Transverse colon (tissue), 4 donors: ENCODE measurements at regions not wholly inside any gene's neighbourhood (a gene's known extent, or its start where the extent isn't known, plus 50 kb on each side); places are given as distances from the start of the nearest gene placed in this dataset.

ENCODE experiments used
- DNase-seq: peaks from one replicate; pipeline ENCODE4 v3.0.0-alpha.2; 2019
- H3K27ac ChIP-seq, 4 donors: fragments of 200-600 bp; sonication (generic); 2 replicates each; pipeline ENCODE4 v1.5.1; 2016 to 2018; ENCODE audit warnings: inconsistent platforms in 4 of 4
- H3K27me3 ChIP-seq: fragments of 200-600 bp; sonication (generic); 2 replicates; pipeline ENCODE4 v1.5.1; 2017; ENCODE audit warnings: inconsistent platforms
- H3K36me3 ChIP-seq, 4 donors: fragments of 200-600 bp; sonication (generic); 2 replicates each; pipeline ENCODE4 v1.5.1; 2017 to 2019; ENCODE audit warnings: inconsistent platforms in 4 of 4
- H3K4me1 ChIP-seq, 4 donors: fragments of 200-600 bp; sonication (generic); 2 replicates each; pipeline ENCODE4 v1.5.1; 2017 to 2020; ENCODE audit warnings: inconsistent platforms in 4 of 4
- H3K4me3 ChIP-seq, 4 donors: fragments of 200-600 bp; sonication (generic); 1 replicate in 1 of 4; 2 replicates in 3 of 4; pipeline versions ENCODE4 v1.5.1 to v1.6.1; 2017 to 2019; ENCODE audit warnings: inconsistent platforms in 4 of 4
- H3K9me3 ChIP-seq, 2 donors: fragments of 200-600 bp; sonication (generic); 2 replicates each; pipeline ENCODE4 v1.5.1; 2017 to 2019; ENCODE audit warnings: inconsistent platforms in 2 of 2
- CTCF ChIP-seq, 5 experiments: fragments of 200-600 bp in 3 of 5; fragments of 450-650 bp in 2 of 5; sonication (generic) in 3 of 5; IDR thresholded peaks; 1 replicate in 2 of 5; 2 replicates in 3 of 5; pipeline ENCODE4 v1.5.1; 2016 to 2017; ENCODE audit warnings: antibody characterized with exemption in 5 of 5, inconsistent platforms in 3 of 5, mild to moderate bottlenecking in 2 of 5, moderate library complexity in 1 of 5
- EP300 ChIP-seq: sonication (generic); formaldehyde crosslinking; IDR thresholded peaks from one replicate; pipeline ENCODE4 v1.6.1; 2017; ENCODE audit warnings: antibody characterized with exemption, low read depth
- POLR2A ChIP-seq: fragments of 450-650 bp; IDR thresholded peaks from one replicate; pipeline ENCODE4 v1.6.1; 2016; ENCODE audit warnings: antibody characterized with exemption, mild to moderate bottlenecking, moderate library complexity
- POLR2AphosphoS5 ChIP-seq, 3 donors: sonication (generic); formaldehyde crosslinking; IDR thresholded peaks; one replicate each; pipeline ENCODE4 v1.6.1; 2016; ENCODE audit warnings: antibody characterized with exemption in 3 of 3
- WGBS, 2 donors: methylation state at CpG; one replicate each; pipeline ENCODE4 v1.1.5; 2018; ENCODE audit warnings: low coverage in 1 of 2; 5-methylcytosine and 5-hydroxymethylcytosine counted together
- in situ Hi-C, 4 donors: fragments of 200-750 bp; cut with MboI; loops; one replicate each; pipeline versions ENCODE4 v1.15.0 to v1.15.1; 2017; ENCODE audit warnings: low sequenced_read_pairs in 3 of 4, low pct_ligation_motif_present in 1 of 4, low pct_unique_long_range_greater_than_20kb in 1 of 4
- intact Hi-C: fragments of 100-400 bp; cut with DNase I; formaldehyde crosslinking; loops from one replicate; pipeline ENCODE4 v1.15.1; 2023; ENCODE audit warnings: low total_unique reads

DNA sequence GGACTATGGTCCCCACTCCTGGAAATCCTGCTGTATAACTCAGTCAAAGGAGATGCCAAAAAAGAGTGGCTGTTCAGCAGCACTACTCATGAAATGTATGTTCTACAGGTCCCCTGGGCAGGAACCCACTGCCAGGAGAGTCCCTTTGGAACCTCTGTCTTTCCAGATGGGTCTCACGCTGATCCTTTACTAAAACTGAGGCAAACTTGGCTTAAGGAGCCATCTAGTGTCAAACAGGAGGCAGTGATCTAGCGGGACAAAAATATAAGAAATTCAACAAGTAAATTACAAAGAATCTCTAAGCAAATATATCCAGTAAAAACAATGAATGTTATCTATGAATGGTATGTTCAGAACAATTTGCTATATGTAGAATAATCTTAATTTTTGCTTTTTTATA, 80.5 kb upstream of the PRMT6 start:
- Histone ChIP-seq H3K4me3 (no peak overlapping the region), H3K4me1 (no peaks in the 10 kb centered on the region), H3K27ac (no peak overlapping the region), H3K36me3 (no peaks in the 10 kb centered on the region), H3K27me3 (no peaks in the 10 kb centered on the region), H3K9me3 (no peaks in the 10 kb centered on the region)
- no peak for DNase-seq
- 80 to 92% methylated on average over 2 of the region's 2 CpGs for WGBS, 2 donors
- TF ChIP-seq EP300: no peak
- TF ChIP-seq CTCF (IDR thresholded peaks at IDR 0.05): no peak
- no peak for TF ChIP-seq POLR2A
- TF ChIP-seq POLR2AphosphoS5 (IDR thresholded peaks at IDR 0.05): no peak
- intact Hi-C loops (no loop called here), in situ Hi-C loops (no loop called here)

GRCh38 chr1:106978477-106979322, 77.8 kb upstream of the PRMT6 start:
- no peak overlapping the region for H3K27ac ChIP-seq
- intact Hi-C loops (no loop called here), in situ Hi-C loops (no loop called here)
- H3K27me3 ChIP-seq: no peaks in the 10 kb centered on the region
- WGBS, 2 donors: 41 to 62% methylated on average over 3 of the region's 3 CpGs
- no peaks in the 10 kb centered on the region for H3K36me3 ChIP-seq
- H3K9me3 ChIP-seq: no peaks in the 10 kb centered on the region
- H3K4me1 ChIP-seq: no peaks in the 10 kb centered on the region
- DNase-seq: no peak
- no peak for TF ChIP-seq POLR2AphosphoS5 (IDR thresholded peaks at IDR 0.05)
- no peak for TF ChIP-seq EP300
- no peak for TF ChIP-seq CTCF (IDR thresholded peaks at IDR 0.05)
- no peak for TF ChIP-seq POLR2A
- H3K4me3 ChIP-seq: no peak overlapping the region

DNA sequence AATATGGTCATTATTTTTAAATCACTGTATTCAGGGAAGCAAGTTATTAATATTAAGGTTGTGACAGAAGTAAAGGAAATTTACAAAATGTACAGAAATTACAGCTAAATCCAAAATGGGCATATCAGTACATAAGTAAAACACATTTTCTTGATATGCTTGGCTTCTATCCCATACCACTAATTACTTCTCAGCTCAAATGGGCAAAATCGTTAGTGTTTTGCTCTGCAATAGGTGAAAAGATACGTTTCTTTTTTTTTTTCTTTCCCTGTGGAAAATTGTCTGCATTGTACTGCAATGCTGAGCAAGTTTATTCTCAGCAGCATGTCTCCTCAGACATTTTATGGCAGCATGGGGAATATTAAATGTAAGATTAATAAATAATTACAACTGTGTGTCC, 77.1 kb upstream of the PRMT6 start:
- in situ Hi-C loops (no loop called here), intact Hi-C loops (no loop called here)
- Histone ChIP-seq H3K4me3 (no peak overlapping the region), H3K9me3 (no peaks in the 10 kb centered on the region), H3K27me3 (no peaks in the 10 kb centered on the region), H3K36me3 (no peaks in the 10 kb centered on the region), H3K27ac (no peak overlapping the region), H3K4me1 (no peaks in the 10 kb centered on the region)
- no peak for TF ChIP-seq EP300
- TF ChIP-seq CTCF (IDR thresholded peaks at IDR 0.05): no peak
- no peak for TF ChIP-seq POLR2A
- no peak for TF ChIP-seq POLR2AphosphoS5 (IDR thresholded peaks at IDR 0.05)
- no peak for DNase-seq
- WGBS, 2 donors: 72 to 80% methylated on average over 2 of the region's 2 CpGs

GRCh38 chr1:106980121-106980520, 76.4 kb upstream of the PRMT6 start:
- 76 to 83% methylated on average over 1 to 3 of the region's 3 CpGs for WGBS, 2 donors
- no peaks in the 10 kb centered on the region for H3K9me3 ChIP-seq
- no peaks in the 10 kb centered on the region for H3K4me1 ChIP-seq
- TF ChIP-seq POLR2AphosphoS5 (IDR thresholded peaks at IDR 0.05) (no peak), EP300 (no peak), CTCF (IDR thresholded peaks at IDR 0.05) (no peak), POLR2A (no peak)
- no peak for DNase-seq
- H3K4me3 ChIP-seq: no peak overlapping the region
- in situ Hi-C loops: no loop called here
- intact Hi-C loops: no loop called here
- no peak overlapping the region for H3K27ac ChIP-seq
- no peaks in the 10 kb centered on the region for H3K36me3 ChIP-seq
- H3K27me3 ChIP-seq: no peaks in the 10 kb centered on the region
